IPS DF 19.7 (cell line): ENCODE measurements at regions not wholly inside any gene's neighbourhood (a gene's known extent, or its start where the extent isn't known, plus 50 kb on each side); places are given as distances from the start of the nearest gene placed in this dataset.

Experiments used
- DNase-seq: peaks from one replicate; pipeline ENCODE4 v3.0.0-alpha.2; 2013; ENCODE audit warnings: low read depth, low spot score

GRCh38 chr19:5392486-5392885 lies 51.9 kb upstream of the PTPRS start:
- no peak for DNase-seq

GRCh38 chr19:5393088-5393487 lies 52.5 kb upstream of the PTPRS start:
- DNase-seq: no peak

- no peak for DNase-seq
These were observed 54.2 kb upstream of the PTPRS start for GRCh38 chr19:5394551-5395505.

- DNase-seq: no peak
These were observed 54.9 kb upstream of the PTPRS start for GRCh38 chr19:5395556-5395955.

- DNase-seq: no peak
These were observed 55.7 kb upstream of the PTPRS start for GRCh38 chr19:5396096-5396939.

GRCh38 chr19:5396963-5397362 lies 56.4 kb upstream of the PTPRS start:
- no peak for DNase-seq

GRCh38 chr19:5397804-5398692 lies 57.2 kb upstream of the ZNRF4 start:
- no peak for DNase-seq

- no peak for DNase-seq
These were observed 56.5 kb upstream of the ZNRF4 start for GRCh38 chr19:5398693-5399057.

GRCh38 chr19:5403968-5404640 lies 51.1 kb upstream of the ZNRF4 start:
- peak; percentile 79 for DNase-seq
